Tibial nerve (tissue), 4 donors: ENCODE measurements at regions not wholly inside any gene's neighbourhood (a gene's known extent, or its start where the extent isn't known, plus 50 kb on each side); places are given as distances from the start of the nearest gene placed in this dataset.

Experiments used
- EP300 ChIP-seq, 2 donors: sonication (generic); formaldehyde crosslinking; IDR thresholded peaks; one replicate each; pipeline ENCODE4 v1.6.1; 2017; ENCODE audit warnings: antibody characterized with exemption in 2 of 2, mild to moderate bottlenecking in 1 of 2
- TF ChIP-seq, protein P1 (sequence below), 5 experiments: fragments of 200-600 bp in 3 of 5; fragments of 450-650 bp in 2 of 5; sonication (generic) in 3 of 5; IDR thresholded peaks; one replicate each; pipeline ENCODE4 v1.5.1; 2016 to 2019; ENCODE audit warnings: antibody characterized with exemption in 5 of 5, mild to moderate bottlenecking in 3 of 5, moderate library complexity in 2 of 5

DNA sequence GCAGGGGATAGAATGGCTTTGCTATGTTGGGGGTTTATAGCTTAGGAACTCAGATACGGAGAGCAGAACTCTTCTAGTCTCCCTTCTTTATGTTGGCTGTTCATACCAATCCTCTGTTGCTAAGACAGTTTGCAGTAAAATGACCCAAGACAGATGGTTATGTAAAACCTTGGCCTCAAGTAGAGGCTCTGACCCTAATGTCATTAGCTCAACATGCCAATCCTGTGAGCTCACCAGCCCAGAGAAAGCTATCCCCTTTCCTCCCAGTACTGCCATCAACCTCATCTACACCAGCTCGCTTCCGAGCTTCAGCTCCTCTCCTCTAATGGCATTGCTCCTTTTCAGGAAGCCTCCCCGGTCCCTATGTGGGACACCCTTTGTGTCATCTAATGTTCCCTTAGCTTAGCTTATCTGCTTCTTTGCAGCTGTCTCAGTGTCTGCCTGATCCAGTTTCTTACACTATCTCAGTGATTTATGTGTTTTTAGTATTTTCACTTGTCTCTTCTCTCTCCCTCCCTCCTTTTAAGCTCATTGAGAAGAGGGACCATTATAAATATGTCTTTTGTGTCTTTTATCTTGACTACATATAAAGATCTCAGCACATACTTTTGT lies 281.3 kb upstream of the CLINT1 start:
- TF ChIP-seq, protein P1, sequence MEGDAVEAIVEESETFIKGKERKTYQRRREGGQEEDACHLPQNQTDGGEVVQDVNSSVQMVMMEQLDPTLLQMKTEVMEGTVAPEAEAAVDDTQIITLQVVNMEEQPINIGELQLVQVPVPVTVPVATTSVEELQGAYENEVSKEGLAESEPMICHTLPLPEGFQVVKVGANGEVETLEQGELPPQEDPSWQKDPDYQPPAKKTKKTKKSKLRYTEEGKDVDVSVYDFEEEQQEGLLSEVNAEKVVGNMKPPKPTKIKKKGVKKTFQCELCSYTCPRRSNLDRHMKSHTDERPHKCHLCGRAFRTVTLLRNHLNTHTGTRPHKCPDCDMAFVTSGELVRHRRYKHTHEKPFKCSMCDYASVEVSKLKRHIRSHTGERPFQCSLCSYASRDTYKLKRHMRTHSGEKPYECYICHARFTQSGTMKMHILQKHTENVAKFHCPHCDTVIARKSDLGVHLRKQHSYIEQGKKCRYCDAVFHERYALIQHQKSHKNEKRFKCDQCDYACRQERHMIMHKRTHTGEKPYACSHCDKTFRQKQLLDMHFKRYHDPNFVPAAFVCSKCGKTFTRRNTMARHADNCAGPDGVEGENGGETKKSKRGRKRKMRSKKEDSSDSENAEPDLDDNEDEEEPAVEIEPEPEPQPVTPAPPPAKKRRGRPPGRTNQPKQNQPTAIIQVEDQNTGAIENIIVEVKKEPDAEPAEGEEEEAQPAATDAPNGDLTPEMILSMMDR (IDR thresholded peaks at IDR 0.05): no peak
- peak in 1 of 2 donors; percentile 34 for TF ChIP-seq EP300 (IDR thresholded peaks at IDR 0.05)
